Activated T-helper 17 cell treated with anti-CD3 and anti-CD28 coated beads, Interleukin-2, amount 50 U/mL, for 72 hours (primary cell): ENCODE measurements at regions not wholly inside any gene's neighbourhood (a gene's known extent, or its start where the extent isn't known, plus 50 kb on each side); places are given as distances from the start of the nearest gene placed in this dataset.

ENCODE experiments used
- ATAC-seq: fragments of 150-1000 bp; cut with Tn5 transposase; replicated peaks from 2 replicates; pipeline ENCODE4 v1.10.0; 2021; ENCODE audit warnings: mild to moderate bottlenecking, moderate library complexity
- H3K27ac Mint-ChIP-seq: one replicate; pipeline ENCODE4 v1.8.0; 2022; ENCODE audit warnings: mixed read lengths
- H3K27me3 Mint-ChIP-seq: one replicate; pipeline ENCODE4 v1.8.0; 2022; ENCODE audit warnings: mixed read lengths
- H3K36me3 Mint-ChIP-seq: one replicate; pipeline ENCODE4 v1.8.0; 2022; ENCODE audit warnings: low read depth, mild to moderate bottlenecking, mixed read lengths
- H3K4me1 Mint-ChIP-seq: one replicate; pipeline ENCODE4 v1.8.0; 2022; ENCODE audit warnings: mixed read lengths
- H3K4me3 Mint-ChIP-seq: one replicate; pipeline ENCODE4 v1.8.0; 2022; ENCODE audit warnings: mild to moderate bottlenecking, mixed read lengths
- H3K9me3 Mint-ChIP-seq: one replicate; pipeline ENCODE4 v1.8.0; 2022; ENCODE audit warnings: mixed read lengths

DNA sequence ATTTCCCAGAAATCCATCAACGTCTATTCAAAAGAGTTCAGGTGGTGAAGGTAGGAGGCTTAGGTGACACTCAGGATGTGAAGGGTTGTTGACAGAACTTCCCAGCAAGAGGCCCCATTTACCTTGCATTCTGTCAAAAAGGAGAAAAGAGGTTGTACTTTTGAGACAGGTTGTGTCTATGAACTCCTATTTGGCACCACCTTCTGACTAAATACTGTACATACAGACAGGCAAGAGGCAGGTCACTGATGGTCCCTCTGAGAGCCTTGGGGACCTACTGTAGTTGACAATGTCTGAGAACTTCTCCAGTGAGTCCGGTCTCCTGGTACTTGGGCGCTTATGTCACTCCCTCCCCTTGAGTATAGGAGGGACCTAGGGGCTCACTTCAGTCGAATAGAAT, 479.3 kb upstream of the ZFHX3 start:
- H3K27ac Mint-ChIP-seq = no peak overlapping the region
- no peaks in the 10 kb centered on the region for H3K9me3 Mint-ChIP-seq
- no peak overlapping the region for H3K4me3 Mint-ChIP-seq
- no peaks in the 10 kb centered on the region for H3K27me3 Mint-ChIP-seq
- no peaks in the 10 kb centered on the region for H3K4me1 Mint-ChIP-seq
- H3K36me3 Mint-ChIP-seq = no peaks in the 10 kb centered on the region
- ATAC-seq = no peak

GRCh38 chr16:73526011-73526804, 478.3 kb upstream of the ZFHX3 start:
- no peaks in the 10 kb centered on the region for H3K4me1 Mint-ChIP-seq
- H3K27me3 Mint-ChIP-seq = no peaks in the 10 kb centered on the region
- no peak overlapping the region for H3K27ac Mint-ChIP-seq
- ATAC-seq = no peak
- H3K4me3 Mint-ChIP-seq = no peak overlapping the region
- no peaks in the 10 kb centered on the region for H3K36me3 Mint-ChIP-seq
- no peaks in the 10 kb centered on the region for H3K9me3 Mint-ChIP-seq

GRCh38 chr16:73523209-73523608, 475.3 kb upstream of the ZFHX3 start:
- Mint-ChIP-seq H3K27me3 (no peaks in the 10 kb centered on the region), H3K36me3 (no peaks in the 10 kb centered on the region), H3K4me1 (no peaks in the 10 kb centered on the region), H3K4me3 (no peak overlapping the region), H3K9me3 (no peaks in the 10 kb centered on the region), H3K27ac (no peak overlapping the region)
- ATAC-seq = no peak

- ATAC-seq = no peak
- Mint-ChIP-seq H3K9me3 (no peaks in the 10 kb centered on the region), H3K36me3 (no peaks in the 10 kb centered on the region), H3K4me3 (no peak overlapping the region), H3K27me3 (no peaks in the 10 kb centered on the region), H3K27ac (no peak overlapping the region), H3K4me1 (no peaks in the 10 kb centered on the region)
Measured at GRCh38 chr16:73521499-73521898, 473.6 kb upstream of the ZFHX3 start.

- no peaks in the 10 kb centered on the region for H3K36me3 Mint-ChIP-seq
- H3K4me3 Mint-ChIP-seq = no peak overlapping the region
- no peaks in the 10 kb centered on the region for H3K27me3 Mint-ChIP-seq
- no peaks in the 10 kb centered on the region for H3K4me1 Mint-ChIP-seq
- no peak for ATAC-seq
- peaks cover 5% of the 10 kb centered on the region for H3K9me3 Mint-ChIP-seq
- no peak overlapping the region for H3K27ac Mint-ChIP-seq
Measured at GRCh38 chr16:73515616-73516015, 467.7 kb upstream of the ZFHX3 start.

- H3K4me1 Mint-ChIP-seq = no peaks in the 10 kb centered on the region
- no peaks in the 10 kb centered on the region for H3K36me3 Mint-ChIP-seq
- H3K4me3 Mint-ChIP-seq = no peak overlapping the region
- no peak for ATAC-seq
- no peaks in the 10 kb centered on the region for H3K27me3 Mint-ChIP-seq
- H3K27ac Mint-ChIP-seq = no peak overlapping the region
- peaks cover 5% of the 10 kb centered on the region for H3K9me3 Mint-ChIP-seq
Measured at GRCh38 chr16:73510852-73511251, 462.9 kb upstream of the ZFHX3 start.

GRCh38 chr16:73506568-73507056, 458.7 kb upstream of the ZFHX3 start:
- no peak overlapping the region for H3K27ac Mint-ChIP-seq
- no peak overlapping the region for H3K4me3 Mint-ChIP-seq
- no peaks in the 10 kb centered on the region for H3K27me3 Mint-ChIP-seq
- no peak for ATAC-seq
- peaks cover 5% of the 10 kb centered on the region for H3K9me3 Mint-ChIP-seq
- no peaks in the 10 kb centered on the region for H3K4me1 Mint-ChIP-seq
- no peaks in the 10 kb centered on the region for H3K36me3 Mint-ChIP-seq

GRCh38 chr16:73505577-73505976, 457.6 kb upstream of the ZFHX3 start:
- no peak overlapping the region for H3K27ac Mint-ChIP-seq
- no peak overlapping the region for H3K4me3 Mint-ChIP-seq
- no peaks in the 10 kb centered on the region for H3K36me3 Mint-ChIP-seq
- no peaks in the 10 kb centered on the region for H3K27me3 Mint-ChIP-seq
- ATAC-seq = no peak
- no peaks in the 10 kb centered on the region for H3K4me1 Mint-ChIP-seq
- H3K9me3 Mint-ChIP-seq = peaks cover 5% of the 10 kb centered on the region

DNA sequence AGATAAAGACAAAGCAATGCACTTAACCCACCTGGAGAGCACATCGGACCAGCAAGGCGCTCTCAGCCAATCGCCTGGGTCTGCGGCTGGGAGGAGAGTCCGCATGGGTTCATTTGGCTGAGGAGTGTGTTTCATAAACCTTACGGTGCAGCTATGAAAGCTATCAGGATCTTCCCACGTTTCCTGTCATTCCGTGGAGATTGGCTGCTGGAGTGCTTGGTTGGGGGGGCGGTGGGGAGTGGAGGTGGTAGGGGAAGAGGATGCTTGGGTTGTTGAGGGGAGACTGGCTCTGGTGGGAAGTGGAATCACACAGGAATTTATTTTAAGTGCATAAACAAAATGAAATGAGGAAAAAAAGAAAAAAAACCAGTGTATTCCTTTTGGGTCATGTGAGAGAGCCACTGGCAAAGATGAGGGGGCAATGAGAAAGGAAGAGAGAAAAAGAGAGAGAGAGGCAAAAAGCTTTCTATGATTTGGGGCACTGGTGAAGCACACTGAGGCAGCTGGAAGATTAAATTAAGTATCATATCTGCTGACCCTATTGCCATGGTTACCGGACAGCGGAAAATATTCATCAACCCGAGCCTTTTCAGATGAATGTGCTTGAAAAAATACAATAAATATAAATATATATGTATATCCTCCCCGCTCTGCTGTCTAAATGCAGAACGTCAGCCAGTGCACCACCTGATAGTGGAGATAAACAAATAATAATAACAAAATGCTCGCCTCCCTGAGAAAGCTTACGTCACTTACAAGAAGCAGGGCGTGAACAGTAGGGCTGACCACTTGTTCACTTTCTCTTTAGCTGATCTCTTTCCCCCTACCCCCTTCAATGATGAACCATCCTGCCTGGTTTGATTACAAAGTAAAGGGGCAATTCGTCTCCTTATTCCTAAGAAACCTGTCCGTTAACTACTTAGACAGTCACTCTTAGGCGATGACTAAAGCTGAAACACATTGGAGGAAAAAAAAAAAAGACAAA, 457.0 kb upstream of the ZFHX3 start:
- Mint-ChIP-seq H3K4me3 (no peak overlapping the region), H3K27ac (no peak overlapping the region), H3K27me3 (no peaks in the 10 kb centered on the region), H3K36me3 (no peaks in the 10 kb centered on the region), H3K4me1 (no peaks in the 10 kb centered on the region), H3K9me3 (peaks cover 5% of the 10 kb centered on the region)
- no peak for ATAC-seq

DNA sequence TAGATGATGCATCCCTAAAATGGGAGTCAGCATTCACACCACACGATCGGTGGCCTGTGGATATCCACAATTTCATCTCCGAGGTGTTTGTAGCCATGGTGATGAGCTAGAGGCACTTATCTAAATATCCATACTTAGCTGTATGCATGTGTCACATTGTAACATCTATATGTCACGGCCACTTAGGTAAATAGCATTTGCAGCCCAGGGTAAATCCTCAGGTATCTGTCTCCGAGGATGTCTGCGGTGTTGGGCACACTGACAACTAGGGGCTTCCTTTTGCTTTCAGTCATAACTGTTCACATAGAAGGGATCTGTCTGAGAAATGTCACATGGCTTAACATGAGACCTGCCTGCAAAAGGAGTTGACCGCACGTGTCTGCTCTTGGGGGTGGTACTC, 455.2 kb upstream of the ZFHX3 start:
- Mint-ChIP-seq H3K9me3 (peaks cover 5% of the 10 kb centered on the region), H3K27me3 (no peaks in the 10 kb centered on the region), H3K4me1 (no peaks in the 10 kb centered on the region), H3K27ac (no peak overlapping the region), H3K36me3 (no peaks in the 10 kb centered on the region), H3K4me3 (no peak overlapping the region)
- ATAC-seq = no peak

DNA sequence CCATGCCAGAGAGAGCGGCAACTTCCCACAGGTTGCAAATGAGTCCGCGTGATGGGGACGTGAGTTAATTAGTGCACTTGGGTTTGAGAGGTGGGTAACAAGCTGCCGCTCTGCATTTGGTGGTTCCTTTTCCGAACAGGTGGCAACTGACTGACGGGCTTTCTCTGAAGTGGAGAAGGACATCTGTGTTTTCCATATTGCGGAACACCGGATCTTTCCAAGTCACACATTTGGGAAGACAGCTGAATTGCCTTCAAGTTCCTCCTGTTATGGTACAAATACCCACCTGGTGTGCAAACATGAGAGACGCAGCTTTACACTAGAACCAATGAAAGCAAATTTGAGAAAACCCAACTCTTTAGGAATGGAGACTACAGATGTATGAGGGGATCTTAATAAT, 451.3 kb upstream of the ZFHX3 start:
- peaks cover 2% of the 10 kb centered on the region for H3K9me3 Mint-ChIP-seq

DNA sequence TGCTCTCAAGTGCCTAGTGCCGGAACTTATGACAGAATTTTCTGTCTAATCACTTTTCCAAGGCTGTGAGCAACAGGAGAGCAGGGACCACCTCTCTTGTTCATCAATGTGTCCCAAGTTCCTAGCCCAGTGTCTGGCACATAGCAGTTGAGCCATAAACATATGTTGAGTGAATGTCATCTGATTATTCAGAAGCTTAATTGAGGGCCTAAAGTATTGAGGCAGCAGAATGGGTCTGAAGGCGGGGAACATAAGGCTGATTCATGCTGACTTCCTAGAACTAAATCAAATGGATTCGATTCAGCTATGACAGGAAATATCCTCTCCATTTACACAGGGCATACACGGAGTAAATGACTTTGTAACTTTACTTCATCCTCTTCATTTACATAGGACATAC, 438.0 kb upstream of the ZFHX3 start:
- Mint-ChIP-seq H3K27ac (no peak overlapping the region), H3K36me3 (no peaks in the 10 kb centered on the region), H3K4me1 (peaks cover 5% of the 10 kb centered on the region), H3K4me3 (no peak overlapping the region), H3K9me3 (peaks cover 10% of the 10 kb centered on the region), H3K27me3 (peaks cover 21% of the 10 kb centered on the region)
- no peak for ATAC-seq

More for the DNA sequence above, 451.3 kb upstream of the ZFHX3 start:
- Mint-ChIP-seq H3K36me3 (no peaks in the 10 kb centered on the region), H3K27ac (no peak overlapping the region), H3K4me3 (no peak overlapping the region), H3K27me3 (no peaks in the 10 kb centered on the region), H3K4me1 (no peaks in the 10 kb centered on the region)
- ATAC-seq = no peak

DNA sequence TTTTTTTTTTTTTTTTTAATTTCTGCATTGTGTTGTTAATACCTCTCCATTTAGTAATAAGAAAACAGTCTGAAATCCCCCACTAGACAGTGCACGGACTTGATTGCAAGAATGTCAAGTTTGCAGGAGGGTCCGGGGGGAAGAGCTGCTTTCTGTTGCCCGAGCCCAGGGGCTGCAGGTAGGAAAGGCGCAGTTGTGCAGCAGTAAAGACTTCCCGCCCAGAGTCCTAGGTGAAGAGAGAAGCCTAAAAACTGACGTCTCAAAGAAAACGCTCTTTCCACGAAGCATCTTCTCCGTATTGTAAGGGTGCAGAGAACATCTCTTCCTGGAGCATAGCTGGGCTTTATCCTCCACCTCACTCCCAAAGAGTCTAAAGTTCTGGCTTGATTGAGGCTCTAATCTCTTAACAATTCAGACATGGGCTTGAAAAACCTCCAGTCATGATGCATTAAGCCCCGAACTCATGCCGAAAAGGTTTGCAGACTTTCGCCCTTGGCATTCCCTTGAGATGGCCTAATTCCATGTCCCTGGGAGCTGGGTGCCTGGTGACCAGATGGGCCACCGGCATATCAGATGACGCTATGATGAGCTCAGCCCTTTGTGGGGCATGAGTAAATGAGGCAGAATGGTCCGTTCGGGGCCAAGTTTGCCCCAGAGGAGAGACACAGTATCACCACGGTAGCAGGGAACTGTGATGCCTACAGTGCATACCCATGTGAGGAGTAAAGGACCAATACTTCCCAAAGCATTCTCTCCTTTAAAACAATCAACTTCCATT, 436.2 kb upstream of the ZFHX3 start:
- no peak for ATAC-seq
- Mint-ChIP-seq H3K4me1 (peaks cover 5% of the 10 kb centered on the region), H3K9me3 (peaks cover 10% of the 10 kb centered on the region), H3K27me3 (peaks cover 24% of the 10 kb centered on the region), H3K36me3 (no peaks in the 10 kb centered on the region), H3K4me3 (no peak overlapping the region), H3K27ac (no peak overlapping the region)

DNA sequence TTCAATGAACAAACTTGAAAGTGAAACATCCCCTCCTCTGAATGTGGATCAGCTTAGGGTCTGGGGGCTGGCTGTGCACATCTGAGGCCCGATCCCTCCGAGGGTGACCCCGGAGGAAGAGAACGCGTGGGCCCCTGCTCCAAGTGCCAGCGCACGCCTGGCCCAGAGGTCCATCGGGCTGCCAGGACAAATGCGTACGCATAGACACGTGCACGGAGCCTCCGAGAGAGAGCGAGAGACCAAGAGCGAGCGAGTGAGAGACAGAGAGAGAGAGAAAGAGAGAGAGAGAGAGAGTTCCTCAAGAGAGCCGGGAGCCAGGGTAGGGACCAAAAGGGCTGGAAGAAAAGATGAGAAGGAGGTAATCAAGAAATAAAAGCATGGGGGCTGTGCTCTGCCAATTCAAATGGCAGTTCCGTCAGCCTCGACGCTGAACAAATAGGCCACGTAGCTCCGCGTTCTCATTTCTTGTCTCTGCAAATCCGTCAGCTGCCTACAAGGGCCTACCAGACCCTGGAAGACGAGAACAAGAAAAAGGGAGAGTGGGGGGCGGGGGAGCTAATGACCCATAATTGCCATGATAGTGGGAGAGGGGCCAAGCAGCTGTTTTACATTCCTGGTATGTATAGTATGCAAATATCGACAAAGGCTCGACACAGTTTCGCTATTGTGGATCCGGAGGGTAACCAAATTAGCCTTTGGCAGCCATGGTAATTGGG, 435.3 kb upstream of the ZFHX3 start:
- Mint-ChIP-seq H3K27ac (no peak overlapping the region), H3K27me3 (peaks cover 24% of the 10 kb centered on the region), H3K9me3 (peaks cover 10% of the 10 kb centered on the region), H3K36me3 (no peaks in the 10 kb centered on the region), H3K4me3 (peak overlapping the region; percentile 19), H3K4me1 (peaks cover 5% of the 10 kb centered on the region)
- ATAC-seq = no peak
